GM12878 (cell line): ENCODE measurements at regions not wholly inside any gene's neighbourhood (a gene's known extent, or its start where the extent isn't known, plus 50 kb on each side); places are given as distances from the start of the nearest gene placed in this dataset.

Source experiments
- BACH1 ChIP-seq: fragments of 450-650 bp; IDR thresholded peaks from 2 replicates; pipeline ENCODE4 v1.6.1; 2017; ENCODE audit warnings: mild to moderate bottlenecking, borderline replicate concordance
- MEF2A ChIP-seq: IDR thresholded peaks from 2 replicates; pipeline ENCODE4 v1.6.1; 2011; ENCODE audit warnings: low read depth, mild to moderate bottlenecking, low read length, moderate library complexity; ENCODE audit not compliant: insufficient read depth
- NKRF ChIP-seq: fragments of 450-650 bp; conservative IDR thresholded peaks from 2 replicates; pipeline ENCODE4 v1.6.1; 2017; ENCODE audit warnings: mild to moderate bottlenecking, moderate library complexity
- PAX8 ChIP-seq: fragments of 450-650 bp; IDR thresholded peaks from 2 replicates; pipeline ENCODE4 v1.6.1; 2017; ENCODE audit warnings: mild to moderate bottlenecking, moderate library complexity
- PRDM15 ChIP-seq: fragments of 450-650 bp; formaldehyde crosslinking; IDR thresholded peaks from 2 replicates; pipeline ENCODE4 v1.4.0; 2020; ENCODE audit warnings: mild to moderate bottlenecking, moderate library complexity
- SMAD1 ChIP-seq: fragments of 450-650 bp; IDR thresholded peaks from 2 replicates; pipeline ENCODE4 v1.6.1; 2018; ENCODE audit warnings: mild to moderate bottlenecking, low read depth; ENCODE audit not compliant: partially characterized antibody
- SREBF2 ChIP-seq: IDR thresholded peaks from 2 replicates; pipeline ENCODE4 v1.6.1; 2012; ENCODE audit warnings: mild to moderate bottlenecking, low read length
- TAF1 ChIP-seq: IDR thresholded peaks from 2 replicates; pipeline ENCODE4 v1.6.1; 2011; ENCODE audit warnings: mild to moderate bottlenecking, low read depth, low read length, borderline replicate concordance
- USF1 ChIP-seq: IDR thresholded peaks from 2 replicates; pipeline ENCODE4 v1.6.1; 2011; ENCODE audit warnings: borderline replicate concordance, low read depth, mild to moderate bottlenecking, moderate library complexity, mixed read lengths, low read length; ENCODE audit not compliant: insufficient read depth; ENCODE audit errors: extremely low read length
- ZBTB33 ChIP-seq: fragments of 450-650 bp; IDR thresholded peaks from 2 replicates; pipeline ENCODE4 v1.6.1; 2017; ENCODE audit warnings: mild to moderate bottlenecking

- TF ChIP-seq NKRF (no peak), PAX8 (no peak), TAF1 (no peak), SREBF2 (no peak), BACH1 (no peak), USF1 (no peak), MEF2A (no peak), PRDM15 (CRISPR knock-in tag) (no peak), ZBTB33 (no peak), SMAD1 (no peak)
Observed at GRCh38 chr3:118433825-118434224, 600.8 kb downstream of the IGSF11 start (continued).
